CD4-positive, alpha-beta memory T cell (primary cell): ENCODE measurements at regions not wholly inside any gene's neighbourhood (a gene's known extent, or its start where the extent isn't known, plus 50 kb on each side); places are given as distances from the start of the nearest gene placed in this dataset.
A peak's percentile ranks its signal among the peaks of the same experiment; 100 is the strongest.

Experiments
- CTCF ChIA-PET: fragments of 350-600 bp; sonication (Branson Sonifier 250); formaldehyde crosslinking; loops from one replicate; lab custom pipeline; 2021; ENCODE audit warnings: inconsistent platforms; ENCODE audit not compliant: partially characterized antibody; lab: Charles Lee
- POLR2A ChIA-PET: fragments of 350-600 bp; sonication (Branson Sonifier 250); formaldehyde crosslinking; loops from one replicate; lab custom pipeline; 2021; ENCODE audit not compliant: partially characterized antibody; lab: Charles Lee
- DNase-seq, 5 donors: peaks; one replicate each; pipeline versions ENCODE4 v3.0.0 to v3.0.0-alpha.2; 2020 to 2022; ENCODE audit warnings: mixed read lengths in 1 of 5
- H3K27ac ChIP-seq: one replicate; pipeline ENCODE4 v1.7.0; 2013; ENCODE audit warnings: low read depth, low read length
- H3K27me3 ChIP-seq: 2 replicates; pipeline ENCODE4 v1.7.0; 2013; ENCODE audit warnings: mild to moderate bottlenecking, low read length, moderate library complexity; ENCODE audit not compliant: insufficient read depth
- H3K36me3 ChIP-seq: 2 replicates; pipeline ENCODE4 v1.7.0; 2013; ENCODE audit warnings: mild to moderate bottlenecking, low read length, moderate library complexity; ENCODE audit not compliant: insufficient read depth
- H3K4me1 ChIP-seq: 2 replicates; pipeline ENCODE4 v1.7.0; 2013; ENCODE audit warnings: mild to moderate bottlenecking, low read length, moderate library complexity; ENCODE audit not compliant: insufficient read depth
- H3K4me3 ChIP-seq, 2 donors: one replicate each; pipeline ENCODE4 v1.7.0; 2013; ENCODE audit warnings: low read length in 2 of 2, mild to moderate bottlenecking in 1 of 2
- H3K9me3 ChIP-seq, 2 donors: one replicate each; pipeline ENCODE4 v1.7.0; 2013; ENCODE audit warnings: low read length in 2 of 2, control low read depth in 1 of 2; ENCODE audit not compliant: control insufficient read depth in 1 of 2
- H3K27ac Mint-ChIP-seq, 7 donors: one replicate each; pipeline ENCODE4 v1.8.0; 2020 to 2021; ENCODE audit warnings: mixed read lengths in 7 of 7, mild to moderate bottlenecking in 6 of 7, inconsistent platforms in 3 of 7, moderate library complexity in 3 of 7
- H3K27me3 Mint-ChIP-seq, 2 donors: one replicate each; pipeline ENCODE4 v1.8.0; 2020 to 2021; ENCODE audit warnings: mixed read lengths in 2 of 2
- H3K36me3 Mint-ChIP-seq, 2 donors: one replicate each; pipeline ENCODE4 v1.8.0; 2020 to 2021; ENCODE audit warnings: mixed read lengths in 2 of 2, inconsistent platforms in 1 of 2, mild to moderate bottlenecking in 1 of 2
- H3K4me1 Mint-ChIP-seq, 4 donors: one replicate each; pipeline ENCODE4 v1.8.0; 2020 to 2021; ENCODE audit warnings: mixed read lengths in 4 of 4, mild to moderate bottlenecking in 1 of 4
- H3K4me3 Mint-ChIP-seq, 8 donors: one replicate each; pipeline ENCODE4 v1.8.0; 2020 to 2021; ENCODE audit warnings: mixed read lengths in 8 of 8, mild to moderate bottlenecking in 7 of 8, moderate library complexity in 6 of 8, inconsistent platforms in 3 of 8
- H3K9me3 Mint-ChIP-seq, 8 donors: one replicate each; pipeline ENCODE4 v1.8.0; 2020 to 2021; ENCODE audit warnings: mixed read lengths in 8 of 8, mild to moderate bottlenecking in 5 of 8, inconsistent platforms in 3 of 8, moderate library complexity in 1 of 8
- intact Hi-C: fragments of 100-400 bp; cut with micrococcal nuclease; formaldehyde crosslinking; loops from one replicate; pipeline ENCODE4 v1.15.1; 2023

DNA sequence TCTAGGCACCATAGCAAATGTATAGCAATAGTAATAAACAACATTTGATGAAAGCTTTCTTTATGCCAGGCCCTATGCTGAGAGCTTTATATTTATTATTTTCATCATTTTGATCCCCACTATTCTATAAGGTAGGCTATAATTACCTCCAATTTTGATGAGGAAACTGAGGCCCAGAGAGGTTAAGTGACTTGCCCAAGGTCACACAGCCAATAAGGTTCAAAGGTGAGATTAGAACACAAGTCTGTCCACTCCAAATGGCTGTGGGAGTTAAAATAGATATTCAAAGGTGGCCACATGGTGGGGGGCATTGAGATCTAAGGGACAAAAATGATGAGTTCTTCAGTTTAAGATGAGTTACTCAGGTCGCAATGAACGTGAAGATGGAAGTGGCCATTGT is 269.9 kb downstream of the BMP7 start:
- Histone ChIP-seq H3K4me3 (no peak overlapping the region), H3K27me3 (no peaks in the 10 kb centered on the region), H3K9me3 (peaks cover 0 to 4% of the 10 kb centered on the region in 2 donors), H3K36me3 (no peaks in the 10 kb centered on the region), H3K4me1 (no peaks in the 10 kb centered on the region), H3K27ac (no peak overlapping the region)
- no peak for DNase-seq
- no peak overlapping the region for H3K27ac Mint-ChIP-seq
- H3K36me3 Mint-ChIP-seq: no peaks in the 10 kb centered on the region
- peaks cover 2 to 30% (median 9%) of the 10 kb centered on the region in 8 donors for H3K9me3 Mint-ChIP-seq
- no peak overlapping the region for H3K4me3 Mint-ChIP-seq
- H3K27me3 Mint-ChIP-seq: peaks cover 0 to 2% of the 10 kb centered on the region in 2 donors
- POLR2A ChIA-PET: no interaction called here
- CTCF ChIA-PET: no interaction called here
- intact Hi-C loops: no loop called here
- no peaks in the 10 kb centered on the region for H3K4me1 Mint-ChIP-seq

- POLR2A ChIA-PET: no interaction called here
- intact Hi-C loops: no loop called here
Measured at GRCh38 chr20:56998438-56998837, 268.0 kb downstream of the BMP7 start.

DNA sequence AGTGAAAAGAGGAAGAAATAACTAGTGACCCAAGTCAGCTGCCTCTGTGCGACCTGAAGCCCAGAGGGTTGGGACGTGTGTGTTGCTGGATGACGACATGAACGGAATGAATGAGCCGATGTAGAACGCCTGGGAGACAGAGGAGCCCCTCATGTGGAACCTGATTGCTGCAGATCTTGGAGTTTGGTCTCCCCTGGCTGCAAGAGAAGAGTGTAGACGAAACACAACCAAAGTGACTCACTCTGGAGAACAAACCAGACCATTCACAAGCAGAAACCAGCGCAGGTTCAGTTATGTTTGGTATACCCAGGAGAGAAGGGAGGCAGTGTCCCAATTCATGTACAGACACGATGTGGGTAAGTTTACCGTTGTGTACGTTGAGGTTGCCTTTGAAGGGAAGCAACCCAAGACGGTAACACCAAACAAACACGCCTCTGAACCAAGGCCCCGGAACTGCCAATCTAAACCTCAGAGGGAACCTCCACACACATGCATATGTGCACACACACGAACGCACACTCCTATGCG is 265.9 kb downstream of the BMP7 start:
- ChIA-PET POLR2A (no interaction called here), CTCF (no interaction called here)

More at GRCh38 chr20:56998438-56998837, 268.0 kb downstream of the BMP7 start:
- Histone ChIP-seq H3K36me3 (no peaks in the 10 kb centered on the region), H3K4me1 (no peaks in the 10 kb centered on the region), H3K9me3 (peaks cover 0 to 4% of the 10 kb centered on the region in 2 donors), H3K4me3 (no peak overlapping the region), H3K27ac (no peak overlapping the region), H3K27me3 (no peaks in the 10 kb centered on the region)
- Mint-ChIP-seq H3K36me3 (no peaks in the 10 kb centered on the region), H3K27ac (no peak overlapping the region), H3K4me1 (no peaks in the 10 kb centered on the region), H3K9me3 (peaks cover 2 to 30% (median 10%) of the 10 kb centered on the region in 8 donors), H3K27me3 (peaks cover 0 to 2% of the 10 kb centered on the region in 2 donors), H3K4me3 (no peak overlapping the region)
- DNase-seq: no peak
- CTCF ChIA-PET: no interaction called here

GRCh38 chr20:57001126-57001767 is 265.2 kb downstream of the BMP7 start:
- intact Hi-C loops: no loop called here
- Mint-ChIP-seq H3K27ac (no peak overlapping the region), H3K9me3 (peaks cover 2 to 30% (median 12%) of the 10 kb centered on the region in 8 donors), H3K36me3 (no peaks in the 10 kb centered on the region), H3K4me1 (no peaks in the 10 kb centered on the region), H3K4me3 (no peak overlapping the region), H3K27me3 (peaks cover 0 to 2% of the 10 kb centered on the region in 2 donors)
- Histone ChIP-seq H3K4me3 (no peak overlapping the region), H3K9me3 (peaks cover 0 to 4% of the 10 kb centered on the region in 2 donors), H3K27me3 (no peaks in the 10 kb centered on the region), H3K4me1 (no peaks in the 10 kb centered on the region), H3K36me3 (no peaks in the 10 kb centered on the region), H3K27ac (no peak overlapping the region)
- POLR2A ChIA-PET: no interaction called here
- CTCF ChIA-PET: no interaction called here
- DNase-seq: no peak

More for the DNA sequence above, 265.9 kb downstream of the BMP7 start:
- Histone ChIP-seq H3K27ac (no peak overlapping the region), H3K4me1 (no peaks in the 10 kb centered on the region), H3K4me3 (no peak overlapping the region), H3K27me3 (no peaks in the 10 kb centered on the region), H3K9me3 (peaks cover 0 to 4% of the 10 kb centered on the region in 2 donors), H3K36me3 (no peaks in the 10 kb centered on the region)
- Mint-ChIP-seq H3K9me3 (peaks cover 2 to 30% (median 11%) of the 10 kb centered on the region in 8 donors), H3K4me1 (no peaks in the 10 kb centered on the region), H3K4me3 (no peak overlapping the region), H3K27me3 (peaks cover 0 to 2% of the 10 kb centered on the region in 2 donors), H3K27ac (no peak overlapping the region), H3K36me3 (no peaks in the 10 kb centered on the region)
- intact Hi-C loops: no loop called here
- no peak for DNase-seq

- POLR2A ChIA-PET: no interaction called here
- peaks cover 0 to 4% of the 10 kb centered on the region in 2 donors for H3K9me3 ChIP-seq
- H3K36me3 Mint-ChIP-seq: no peaks in the 10 kb centered on the region
Measured at GRCh38 chr20:57002066-57002570, 264.3 kb downstream of the BMP7 start.

DNA sequence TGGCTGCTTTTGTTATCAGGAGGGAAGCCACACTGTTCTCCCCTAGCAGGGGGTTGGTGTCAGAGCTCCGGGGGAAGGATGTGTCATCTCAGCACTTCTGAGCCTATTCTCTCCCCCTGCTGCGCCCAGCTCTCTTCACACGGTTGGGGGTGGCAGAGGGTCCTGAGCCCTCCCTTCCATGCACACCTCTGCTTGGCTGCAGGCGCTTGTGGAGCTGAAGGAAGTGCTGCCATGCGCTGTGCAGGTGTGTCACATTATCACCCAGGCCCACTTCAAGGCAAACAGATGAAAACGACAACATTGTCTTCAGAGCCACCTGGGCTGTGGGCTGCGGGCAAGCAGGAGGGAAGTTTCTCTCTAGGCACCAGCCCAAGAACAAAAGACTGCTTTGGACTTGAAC is 263.4 kb downstream of the BMP7 start:
- intact Hi-C loops: no loop called here
- ChIA-PET POLR2A (no interaction called here), CTCF (no interaction called here)
- Histone ChIP-seq H3K27me3 (no peaks in the 10 kb centered on the region), H3K36me3 (no peaks in the 10 kb centered on the region), H3K9me3 (peaks cover 0 to 4% of the 10 kb centered on the region in 2 donors), H3K27ac (no peak overlapping the region), H3K4me3 (no peak overlapping the region), H3K4me1 (no peaks in the 10 kb centered on the region)
- Mint-ChIP-seq H3K36me3 (no peaks in the 10 kb centered on the region), H3K4me1 (no peaks in the 10 kb centered on the region), H3K27ac (no peak overlapping the region), H3K27me3 (peaks cover 6 to 7% of the 10 kb centered on the region in 2 donors), H3K4me3 (no peak overlapping the region), H3K9me3 (peaks cover under 1 to 16% (median 10%) of the 10 kb centered on the region in 8 donors)
- DNase-seq: no peak

More at GRCh38 chr20:57002066-57002570, 264.3 kb downstream of the BMP7 start:
- no peaks in the 10 kb centered on the region for H3K27me3 ChIP-seq
- Mint-ChIP-seq H3K27me3 (peaks cover 4 to 5% of the 10 kb centered on the region in 2 donors), H3K27ac (no peak overlapping the region), H3K4me1 (no peaks in the 10 kb centered on the region), H3K9me3 (peaks cover 2 to 22% (median 11%) of the 10 kb centered on the region in 8 donors), H3K4me3 (no peak overlapping the region)
- no peaks in the 10 kb centered on the region for H3K4me1 ChIP-seq
- no peaks in the 10 kb centered on the region for H3K36me3 ChIP-seq
- H3K4me3 ChIP-seq: no peak overlapping the region
- DNase-seq: no peak
- CTCF ChIA-PET: no interaction called here
- intact Hi-C loops: no loop called here
- H3K27ac ChIP-seq: no peak overlapping the region

- ChIA-PET POLR2A (no interaction called here), CTCF (no interaction called here)
- Histone ChIP-seq H3K27me3 (no peaks in the 10 kb centered on the region), H3K4me1 (no peaks in the 10 kb centered on the region), H3K27ac (no peak overlapping the region), H3K36me3 (no peaks in the 10 kb centered on the region), H3K9me3 (no peaks in the 10 kb centered on the region), H3K4me3 (no peak overlapping the region)
- DNase-seq: no peak
- Mint-ChIP-seq H3K36me3 (no peaks in the 10 kb centered on the region), H3K27ac (peak overlapping the region in 1 of 7 donors; percentile 53), H3K4me3 (no peak overlapping the region), H3K9me3 (peaks cover 0 to 8% (median 3%) of the 10 kb centered on the region in 8 donors), H3K27me3 (peaks cover 6 to 10% of the 10 kb centered on the region in 2 donors), H3K4me1 (no peaks in the 10 kb centered on the region)
- intact Hi-C loops: no loop called here
Measured at GRCh38 chr20:57004416-57004815, 262.0 kb downstream of the BMP7 start.
